Stimulated activated effector memory CD8-positive, alpha-beta T cell treated with anti-CD3 and anti-CD28 coated beads, Interleukin-12 subunit alpha, Interleukin-12 subunit beta, amount 100 ng/mL, for 72 hours (primary cell): ENCODE measurements at regions not wholly inside any gene's neighbourhood (a gene's known extent, or its start where the extent isn't known, plus 50 kb on each side); places are given as distances from the start of the nearest gene placed in this dataset.
A peak's percentile ranks its signal among the peaks of the same experiment; 100 is the strongest.
"Not testable (repeated sequence)": the region's sequence is repeated elsewhere in the genome, so short reads cannot be mapped to it uniquely, and the experiment has no call there.

Experiments
- ATAC-seq: fragments of 150-1000 bp; cut with Tn5 transposase; 2 replicates; pipeline ENCODE4 v1.10.0; 2021
- DNase-seq, 2 donors: peaks; one replicate each; pipeline ENCODE4 v3.0.0; 2021 to 2022; ENCODE audit warnings: low spot score in 2 of 2
- H3K27ac Mint-ChIP-seq: one replicate; pipeline ENCODE4 v1.8.0; 2022; ENCODE audit warnings: mild to moderate bottlenecking, mixed read lengths
- H3K36me3 Mint-ChIP-seq: one replicate; pipeline ENCODE4 v1.8.0; 2022; ENCODE audit warnings: mild to moderate bottlenecking, mixed read lengths
- H3K4me1 Mint-ChIP-seq: one replicate; pipeline ENCODE4 v1.8.0; 2022; ENCODE audit warnings: mixed read lengths
- H3K4me3 Mint-ChIP-seq: one replicate; pipeline ENCODE4 v1.8.0; 2022; ENCODE audit warnings: mild to moderate bottlenecking, mixed read lengths
- H3K9me3 Mint-ChIP-seq: one replicate; pipeline ENCODE4 v1.8.0; 2022; ENCODE audit warnings: mixed read lengths

DNA sequence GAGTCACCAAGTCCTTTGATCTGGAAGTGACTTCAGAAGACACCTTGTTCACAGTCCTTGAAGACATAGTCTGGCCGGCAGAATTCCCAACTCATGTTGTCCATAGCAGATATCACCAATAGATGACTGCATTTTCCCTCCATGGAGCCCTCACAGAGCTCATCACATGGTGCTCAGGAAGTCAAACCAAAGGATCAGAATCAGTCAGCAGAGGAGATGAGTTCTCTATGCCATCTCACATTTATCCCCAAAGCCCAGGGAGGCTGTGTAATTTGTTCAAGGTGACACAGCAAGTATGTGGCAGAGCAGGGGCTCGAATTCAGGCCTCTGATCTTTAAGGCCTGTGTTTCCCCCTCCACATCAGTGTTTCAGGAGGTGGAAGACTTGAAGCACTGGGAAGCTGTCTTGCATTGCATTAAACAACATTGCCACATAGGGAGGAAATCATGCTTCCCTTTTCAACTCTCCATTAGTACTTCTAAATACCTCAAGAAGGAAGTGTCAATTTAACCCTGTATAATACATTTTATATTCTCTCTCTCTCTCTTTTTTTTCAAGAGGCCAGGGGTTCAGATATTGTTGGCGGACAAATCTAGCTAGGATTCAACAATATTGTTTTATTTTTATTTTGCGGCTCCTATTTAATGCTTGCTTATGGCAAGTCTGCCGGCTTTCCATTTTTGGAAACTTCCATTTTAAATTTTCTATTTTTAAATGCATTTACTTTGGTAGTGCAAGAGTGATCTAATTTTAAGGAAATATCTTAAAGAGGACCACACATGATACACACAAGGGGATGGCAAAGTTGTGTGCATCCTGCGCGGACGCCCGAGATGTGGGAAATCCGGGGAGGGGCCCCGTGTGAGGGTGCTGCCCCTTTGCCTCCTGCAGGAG is 61.9 kb downstream of the NPIPB5 start:
- H3K4me3 Mint-ChIP-seq, H3K4me1 Mint-ChIP-seq, H3K36me3 Mint-ChIP-seq, H3K9me3 Mint-ChIP-seq, H3K27ac Mint-ChIP-seq, DNase-seq: not testable (repeated sequence)
- peak; percentile 48 for ATAC-seq

DNA sequence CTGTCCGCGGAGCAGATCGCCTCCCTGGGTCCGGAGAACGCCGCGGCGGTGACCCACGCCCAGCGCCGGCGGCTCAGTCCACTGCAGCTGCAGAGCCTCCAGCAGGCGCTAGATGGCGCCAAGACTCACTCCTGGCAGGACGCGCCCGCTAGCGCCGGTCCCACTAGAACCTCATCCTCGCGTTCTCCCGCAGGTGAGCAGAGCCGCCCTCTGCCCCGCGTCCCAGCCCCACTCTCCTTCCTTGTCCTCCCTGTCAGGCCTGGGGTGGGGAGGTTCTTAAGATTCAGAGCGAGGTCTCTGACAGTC is 62.5 kb downstream of the NPIPB5 start:
- not testable (repeated sequence) for H3K36me3 Mint-ChIP-seq, H3K4me1 Mint-ChIP-seq, H3K9me3 Mint-ChIP-seq, H3K27ac Mint-ChIP-seq, DNase-seq, H3K4me3 Mint-ChIP-seq
- ATAC-seq: peak; percentile 83

DNA sequence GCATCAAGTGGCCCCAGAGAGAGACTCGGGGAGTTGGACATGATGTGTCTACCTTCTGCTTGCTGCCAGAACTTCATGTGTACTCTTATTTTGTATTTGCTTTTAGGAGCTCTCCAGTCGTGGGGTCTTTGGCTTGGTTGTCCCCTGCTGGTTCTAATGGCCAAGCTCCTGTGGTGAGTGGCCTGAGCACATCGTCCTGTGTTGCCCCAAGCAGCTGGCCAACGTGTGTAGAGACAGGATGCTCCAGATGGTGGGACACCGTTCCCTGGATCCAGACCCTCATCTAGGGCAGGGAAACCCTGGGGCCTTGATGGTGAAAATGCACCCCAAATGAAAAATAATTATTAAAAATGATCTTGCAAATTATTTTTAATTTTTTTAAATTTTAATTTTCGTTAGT is 65.8 kb downstream of the NPIPB5 start:
- DNase-seq, H3K9me3 Mint-ChIP-seq, H3K4me1 Mint-ChIP-seq, H3K4me3 Mint-ChIP-seq, ATAC-seq, H3K27ac Mint-ChIP-seq, H3K36me3 Mint-ChIP-seq: not testable (repeated sequence)

DNA sequence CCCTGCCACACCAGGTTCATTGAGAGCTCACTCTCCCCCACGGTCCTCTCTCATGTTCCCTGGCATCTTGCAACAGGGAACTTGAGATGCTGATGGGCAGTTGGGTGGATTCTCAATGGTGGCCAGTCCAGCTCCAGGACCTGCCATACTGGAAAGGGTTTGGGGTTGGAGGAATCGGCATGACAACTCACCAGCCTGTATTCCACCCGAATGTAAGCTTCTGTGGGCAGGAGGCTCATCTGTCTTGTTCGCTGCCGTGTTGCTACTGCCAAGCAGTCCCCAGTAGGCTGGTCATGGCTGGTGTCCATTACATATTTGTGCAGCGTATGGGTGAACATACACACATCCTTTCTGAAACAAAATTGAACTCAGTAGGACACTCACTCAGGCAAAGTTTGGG is 72.5 kb downstream of the NPIPB5 start:
- not testable (repeated sequence) for DNase-seq, H3K4me1 Mint-ChIP-seq, H3K9me3 Mint-ChIP-seq, H3K27ac Mint-ChIP-seq, H3K4me3 Mint-ChIP-seq, ATAC-seq, H3K36me3 Mint-ChIP-seq

DNA sequence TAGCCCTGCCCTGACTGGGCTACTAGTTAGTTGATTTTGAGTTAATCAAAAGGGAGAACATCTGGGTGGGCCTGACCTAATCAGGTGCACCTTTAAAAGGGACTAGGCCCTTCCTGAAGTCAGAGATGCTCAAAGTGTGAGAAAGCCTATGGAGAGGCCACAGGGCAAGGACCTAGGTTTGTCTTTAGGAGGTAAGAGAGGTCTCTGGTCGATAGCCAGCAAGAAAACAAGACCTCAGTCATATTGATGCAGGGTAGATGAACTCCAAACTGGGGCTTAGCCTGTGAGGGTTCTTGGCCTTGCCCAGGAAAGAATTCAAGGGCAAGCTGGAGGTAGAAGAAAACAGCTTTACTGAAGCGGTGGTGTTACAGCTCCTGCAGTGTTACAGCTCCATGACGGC is 73.8 kb downstream of the NPIPB5 start:
- not testable (repeated sequence) for DNase-seq, H3K4me3 Mint-ChIP-seq, H3K27ac Mint-ChIP-seq, H3K9me3 Mint-ChIP-seq, H3K36me3 Mint-ChIP-seq, H3K4me1 Mint-ChIP-seq, ATAC-seq

DNA sequence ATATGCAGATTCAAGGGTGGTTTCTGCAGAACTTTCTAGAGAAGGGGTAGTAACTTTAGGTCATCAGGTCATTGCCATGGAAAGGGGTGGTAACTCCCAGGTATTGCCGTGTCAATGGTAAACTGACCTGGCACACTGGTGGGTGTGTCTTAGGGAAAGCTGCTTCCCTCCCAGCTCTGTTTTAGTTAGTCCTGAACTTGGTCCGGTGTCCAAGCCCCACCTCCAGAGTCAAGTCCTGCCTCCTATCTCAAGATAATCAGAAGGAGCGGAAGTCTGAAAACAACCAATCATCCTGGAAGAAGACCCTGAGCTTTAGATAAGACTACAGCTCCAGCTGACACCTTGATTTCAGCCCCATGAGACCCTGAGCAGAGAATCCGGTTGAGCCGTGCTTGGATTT is 74.2 kb downstream of the NPIPB5 start:
- H3K36me3 Mint-ChIP-seq, DNase-seq, H3K4me3 Mint-ChIP-seq, H3K27ac Mint-ChIP-seq, H3K9me3 Mint-ChIP-seq, H3K4me1 Mint-ChIP-seq, ATAC-seq: not testable (repeated sequence)

DNA sequence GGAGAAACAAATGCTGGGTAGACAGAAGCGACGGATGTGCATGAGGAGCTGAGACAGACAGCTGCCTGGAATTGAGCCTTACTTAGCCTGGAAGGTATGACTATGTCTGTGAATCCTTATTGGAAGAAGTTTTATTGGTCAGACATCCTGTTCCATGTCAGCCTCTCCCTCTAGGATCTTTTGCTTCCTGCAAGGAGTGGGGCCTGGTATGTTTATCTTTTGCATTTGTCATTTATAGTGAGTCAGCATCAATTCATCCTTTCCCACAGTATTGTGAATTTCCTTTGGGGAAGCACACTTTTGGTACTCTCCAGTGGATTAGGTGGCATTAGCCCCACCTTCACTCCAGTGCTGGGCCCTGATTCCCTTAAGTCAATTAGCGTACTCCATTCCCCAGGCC is 74.7 kb downstream of the NPIPB5 start:
- not testable (repeated sequence) for H3K4me3 Mint-ChIP-seq, H3K27ac Mint-ChIP-seq, H3K36me3 Mint-ChIP-seq, ATAC-seq, H3K4me1 Mint-ChIP-seq, DNase-seq, H3K9me3 Mint-ChIP-seq

DNA sequence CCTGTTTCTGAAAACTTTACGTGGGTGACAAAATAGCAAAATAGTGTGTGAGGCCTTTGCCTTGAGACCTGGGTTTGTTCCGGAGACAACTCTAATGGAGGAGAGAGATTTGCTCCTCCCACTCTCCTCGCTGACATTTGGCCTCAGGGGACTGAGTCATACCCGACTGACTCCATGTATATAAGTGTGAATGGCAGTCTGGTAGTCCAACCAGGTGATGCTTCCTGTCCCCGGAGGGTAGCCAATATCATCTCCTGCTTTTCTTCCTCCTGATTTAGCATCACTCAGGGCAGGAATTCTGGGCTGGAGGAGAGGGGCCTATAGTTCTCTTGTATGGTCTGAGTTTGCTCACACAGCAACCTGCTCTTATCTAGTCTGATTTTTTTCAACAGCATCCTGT is 76.0 kb downstream of the NPIPB5 start:
- peak; percentile 67 for ATAC-seq
- H3K4me3 Mint-ChIP-seq, H3K4me1 Mint-ChIP-seq, H3K9me3 Mint-ChIP-seq, H3K36me3 Mint-ChIP-seq, H3K27ac Mint-ChIP-seq, DNase-seq: not testable (repeated sequence)

DNA sequence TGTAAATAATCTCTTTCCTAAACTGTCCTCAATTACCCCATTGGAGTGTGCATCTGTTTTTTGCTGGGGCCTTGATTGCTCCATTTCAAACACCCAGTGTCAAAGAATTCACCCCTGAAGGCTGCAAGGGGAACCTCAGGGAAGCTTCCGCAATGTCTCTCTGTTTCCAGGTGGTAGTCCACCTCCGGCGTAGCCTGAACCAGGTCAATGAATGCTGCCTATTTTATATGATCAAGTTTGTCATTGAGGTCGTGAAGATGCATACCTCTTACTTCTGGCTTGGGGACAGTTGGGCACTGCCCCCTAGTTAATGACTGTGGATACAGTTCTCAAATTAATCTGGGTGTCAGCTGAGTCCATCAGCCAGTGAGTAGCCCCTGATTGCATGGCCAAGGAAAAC is 79.1 kb downstream of the NPIPB5 start:
- not testable (repeated sequence) for H3K36me3 Mint-ChIP-seq, H3K9me3 Mint-ChIP-seq, H3K27ac Mint-ChIP-seq, H3K4me1 Mint-ChIP-seq, H3K4me3 Mint-ChIP-seq, ATAC-seq, DNase-seq

DNA sequence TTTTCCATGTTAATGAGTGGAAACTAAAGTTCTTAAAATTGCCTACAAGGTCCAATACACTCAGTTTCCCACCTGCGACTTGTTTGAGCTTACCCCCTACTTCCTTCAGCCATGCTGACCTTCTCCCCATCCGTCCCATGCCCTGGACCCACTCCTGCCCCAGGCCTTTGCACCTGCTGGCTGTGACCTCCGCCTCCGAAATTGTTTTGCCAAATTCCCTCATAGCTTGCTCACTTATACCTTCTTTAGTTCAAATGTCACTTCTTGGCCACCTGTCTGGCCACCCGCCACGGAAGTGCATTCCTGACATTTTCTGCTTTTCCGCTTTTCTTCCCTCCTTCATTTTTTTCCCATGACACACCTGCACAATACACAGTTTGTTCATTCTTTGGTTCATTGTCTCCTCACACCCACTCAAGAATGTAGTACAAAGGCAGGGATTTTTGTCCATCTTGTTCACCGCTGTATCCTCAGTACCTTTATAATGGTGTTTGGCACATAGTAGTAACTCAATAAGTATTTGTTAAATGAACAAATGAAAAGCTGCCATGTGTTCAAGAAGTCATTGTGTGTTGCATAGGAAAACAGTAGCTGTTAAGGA is 85.9 kb downstream of the NPIPB5 start:
- not testable (repeated sequence) for ATAC-seq, H3K9me3 Mint-ChIP-seq, DNase-seq, H3K27ac Mint-ChIP-seq, H3K4me1 Mint-ChIP-seq, H3K36me3 Mint-ChIP-seq, H3K4me3 Mint-ChIP-seq

DNA sequence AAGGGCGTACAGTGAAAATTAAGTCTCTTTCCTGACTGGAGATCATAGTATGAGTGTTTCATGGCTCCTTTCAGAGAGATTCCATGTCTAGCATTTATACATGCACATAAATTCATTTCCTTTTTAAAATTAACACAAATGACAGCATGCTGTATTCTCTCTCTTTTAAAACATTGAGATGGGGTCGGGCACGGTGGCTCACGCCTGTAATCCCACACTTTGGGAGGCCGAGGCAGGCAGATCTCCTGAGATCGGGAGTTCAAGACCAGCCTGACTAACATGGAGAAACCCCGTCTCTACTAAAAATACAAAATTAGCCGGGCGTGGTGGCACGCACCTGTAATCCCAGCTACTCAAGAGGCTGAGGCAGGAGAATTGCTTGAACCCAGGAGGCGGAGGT is 93.1 kb downstream of the NPIPB5 start:
- not testable (repeated sequence) for DNase-seq, H3K4me1 Mint-ChIP-seq, H3K36me3 Mint-ChIP-seq, ATAC-seq, H3K27ac Mint-ChIP-seq, H3K9me3 Mint-ChIP-seq, H3K4me3 Mint-ChIP-seq

DNA sequence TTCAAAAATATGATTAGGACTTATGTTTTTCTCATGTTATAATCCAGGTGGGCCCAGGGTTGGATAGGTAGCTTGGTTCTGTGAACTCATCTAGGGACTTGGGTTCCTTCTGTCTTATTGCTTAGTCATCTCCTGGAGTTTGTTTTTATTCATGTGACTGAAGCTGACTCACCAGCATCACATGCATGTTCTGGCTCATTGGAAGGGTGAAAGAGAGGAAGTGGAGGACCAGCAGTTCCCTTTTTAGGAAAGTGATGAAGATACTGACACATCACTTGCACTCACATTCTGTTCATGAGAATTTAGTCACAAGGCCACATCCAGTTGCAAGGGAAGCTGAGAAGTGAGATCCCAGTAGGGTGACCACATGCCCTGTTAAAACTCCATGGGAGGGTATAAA is 95.9 kb downstream of the NPIPB5 start:
- H3K36me3 Mint-ChIP-seq, DNase-seq, H3K27ac Mint-ChIP-seq, H3K9me3 Mint-ChIP-seq, H3K4me1 Mint-ChIP-seq, H3K4me3 Mint-ChIP-seq: not testable (repeated sequence)
- peak; percentile 94 for ATAC-seq

DNA sequence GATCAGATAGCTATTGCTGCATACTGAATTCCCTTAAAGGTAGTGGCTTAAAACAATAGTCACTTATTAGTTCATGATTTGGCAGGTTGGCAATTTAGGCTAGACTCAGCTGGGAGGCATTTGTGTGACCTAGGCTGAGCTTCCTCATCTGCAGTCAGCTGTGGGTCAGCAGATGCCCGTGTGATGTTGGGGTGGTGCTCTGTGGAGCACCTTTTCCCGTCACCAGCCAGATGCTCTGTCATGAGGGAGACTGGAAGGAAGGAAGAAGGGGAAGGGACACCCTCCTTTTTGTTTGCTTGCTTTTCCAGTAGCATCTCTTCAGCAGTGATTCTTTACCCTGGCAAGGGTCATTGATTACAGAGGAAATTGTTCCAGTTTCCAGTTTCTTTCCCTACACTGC is 99.1 kb downstream of the NPIPB5 start:
- H3K36me3 Mint-ChIP-seq, H3K4me3 Mint-ChIP-seq, H3K4me1 Mint-ChIP-seq, H3K27ac Mint-ChIP-seq, DNase-seq, H3K9me3 Mint-ChIP-seq, ATAC-seq: not testable (repeated sequence)

DNA sequence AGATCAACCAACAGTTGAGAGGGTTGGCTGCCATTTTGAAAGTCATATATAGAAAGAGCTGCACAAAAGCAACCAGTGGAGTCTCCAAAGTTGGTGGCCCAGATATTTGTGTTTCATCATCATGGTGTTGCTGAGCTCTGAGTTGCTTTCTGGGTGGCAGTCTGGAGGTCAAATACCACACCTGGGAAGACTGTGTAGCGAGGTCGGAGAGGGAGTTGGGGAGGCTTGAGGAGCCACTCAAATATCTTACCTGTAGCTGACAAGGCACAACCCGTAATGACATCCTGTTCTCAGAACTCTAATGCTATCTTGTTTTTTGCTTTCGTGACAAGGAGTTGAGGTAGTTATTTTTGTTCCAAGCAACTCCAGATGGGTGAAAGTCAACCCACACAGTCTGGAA is 100.4 kb downstream of the NPIPB5 start:
- not testable (repeated sequence) for H3K4me3 Mint-ChIP-seq, H3K9me3 Mint-ChIP-seq, H3K27ac Mint-ChIP-seq, H3K4me1 Mint-ChIP-seq, H3K36me3 Mint-ChIP-seq, DNase-seq, ATAC-seq

DNA sequence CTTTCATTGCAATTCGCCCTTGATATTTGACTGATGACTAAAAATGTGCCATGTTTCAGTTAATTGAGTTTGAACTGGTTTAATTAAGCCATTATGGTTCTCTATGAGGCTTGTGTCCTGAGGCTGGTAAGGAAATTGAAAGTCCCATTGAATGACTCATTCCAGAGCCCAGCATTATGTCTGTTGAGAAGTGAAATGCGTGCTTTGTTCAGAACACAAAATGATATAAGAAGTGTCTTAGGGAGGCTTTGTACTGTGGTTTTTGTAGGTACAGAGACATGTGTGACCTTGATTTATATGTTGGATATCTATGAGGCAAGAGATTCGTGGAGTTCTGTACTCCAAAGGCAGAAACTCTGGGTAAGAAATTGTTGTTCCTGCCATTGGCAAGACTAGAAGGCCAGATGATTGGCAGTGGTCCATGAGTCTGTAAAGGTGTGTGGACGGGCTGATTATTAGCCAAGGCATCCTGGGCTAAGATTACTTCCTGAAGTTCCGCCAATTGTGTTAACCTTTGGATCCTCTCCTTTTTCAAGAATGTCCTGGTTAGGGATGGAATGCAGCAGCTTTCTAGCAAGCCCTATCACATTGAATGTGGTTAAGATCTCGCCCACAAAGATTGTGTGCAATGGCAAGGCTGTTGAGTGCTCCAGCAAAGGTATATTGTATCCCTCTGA is 103.7 kb downstream of the NPIPB5 start:
- DNase-seq: no peak
- Mint-ChIP-seq H3K36me3 (no peaks in the 10 kb centered on the region), H3K9me3 (no peaks in the 10 kb centered on the region), H3K27ac (no peak overlapping the region), H3K4me3 (no peak overlapping the region), H3K4me1 (no peaks in the 10 kb centered on the region)
- no peak for ATAC-seq

DNA sequence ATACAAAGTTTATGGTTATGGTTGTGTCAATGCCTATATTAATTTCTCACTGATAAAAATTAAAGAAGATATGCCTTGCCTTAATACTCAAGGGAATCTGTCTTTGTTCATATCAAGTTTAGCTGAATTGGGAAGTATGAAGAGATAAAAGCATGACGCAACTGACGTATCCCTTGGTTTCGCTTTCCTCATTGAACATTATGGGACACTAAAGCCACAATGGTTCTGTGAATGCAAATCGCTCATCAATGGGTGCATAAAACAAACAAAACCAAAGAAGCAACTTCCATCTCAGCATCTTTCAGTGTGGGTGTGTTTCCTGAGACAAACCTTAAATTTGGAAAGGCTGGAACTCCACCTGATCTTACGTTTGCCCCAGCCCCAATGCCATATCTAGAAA is 108.2 kb downstream of the NPIPB5 start:
- ATAC-seq (no peak), DNase-seq (no peak)
- Mint-ChIP-seq H3K27ac (no peak overlapping the region), H3K4me1 (no peaks in the 10 kb centered on the region), H3K36me3 (no peaks in the 10 kb centered on the region), H3K9me3 (no peaks in the 10 kb centered on the region), H3K4me3 (no peak overlapping the region)
